Stimulated activated CD4-positive, alpha-beta T cell treated with anti-CD3 and anti-CD28 coated beads, TNF-alpha, amount 100 ng/mL, for 1 hour (primary cell): ENCODE measurements at regions not wholly inside any gene's neighbourhood (a gene's known extent, or its start where the extent isn't known, plus 50 kb on each side); places are given as distances from the start of the nearest gene placed in this dataset.

Experiments used
- DNase-seq, 3 donors: peaks; one replicate each; pipeline ENCODE4 v3.0.0-alpha.2; 2020; ENCODE audit warnings: low read depth in 3 of 3, low spot score in 1 of 3

GRCh38 chr10:78184851-78185692, 151.4 kb downstream of the RPS24 start:
- DNase-seq = no peak

- no peak for DNase-seq
These were observed 152.0 kb downstream of the RPS24 start for GRCh38 chr10:78185693-78186055.

- no peak for DNase-seq
These were observed 152.9 kb downstream of the RPS24 start for GRCh38 chr10:78186572-78186971.

- no peak for DNase-seq
These were observed 153.7 kb downstream of the RPS24 start for GRCh38 chr10:78187371-78187770.

GRCh38 chr10:78188446-78188845, 154.8 kb downstream of the RPS24 start:
- DNase-seq = no peak

- DNase-seq = no peak
These were observed 156.6 kb downstream of the RPS24 start for GRCh38 chr10:78190051-78190825.

- no peak for DNase-seq
These were observed 157.6 kb downstream of the RPS24 start for GRCh38 chr10:78191301-78191700.

GRCh38 chr10:78193189-78193588, 159.5 kb downstream of the RPS24 start:
- DNase-seq = no peak

- no peak for DNase-seq
These were observed 160.4 kb downstream of the RPS24 start for GRCh38 chr10:78194050-78194449.

- no peak for DNase-seq
These were observed 161.1 kb downstream of the RPS24 start for GRCh38 chr10:78194539-78195402.

GRCh38 chr10:78196396-78196795, 162.7 kb downstream of the RPS24 start:
- no peak for DNase-seq

GRCh38 chr10:78196964-78197363, 163.3 kb downstream of the RPS24 start:
- no peak for DNase-seq

GRCh38 chr10:78197628-78198272, 164.1 kb downstream of the RPS24 start:
- no peak for DNase-seq

- no peak for DNase-seq
These were observed 165.5 kb downstream of the RPS24 start for GRCh38 chr10:78199005-78199725.

GRCh38 chr10:78199759-78200158, 166.1 kb downstream of the RPS24 start:
- no peak for DNase-seq

GRCh38 chr10:78200686-78201085, 167.0 kb downstream of the RPS24 start:
- DNase-seq = no peak

GRCh38 chr10:78202386-78202785, 168.7 kb downstream of the RPS24 start:
- no peak for DNase-seq

- no peak for DNase-seq
These were observed 170.5 kb downstream of the RPS24 start for GRCh38 chr10:78203915-78204818.

GRCh38 chr10:78205457-78206016, 171.9 kb downstream of the RPS24 start:
- no peak for DNase-seq
